Endothelial cell of umbilical vein (primary cell): ENCODE measurements at regions not wholly inside any gene's neighbourhood (a gene's known extent, or its start where the extent isn't known, plus 50 kb on each side); places are given as distances from the start of the nearest gene placed in this dataset.

Experiments used
- BruUV-seq: library from RNA; stranded (reverse); fragments of 400-500 nt; replicated peaks from 2 replicates; lab custom pipeline; 2021; lab: Mats Ljungman, UMichigan
- CTCF ChIA-PET: fragments of 300-600, 350-600 bp; sonication (Branson Sonifier 250); formaldehyde crosslinking; loops from one replicate; lab custom pipeline; 2021; ENCODE audit warnings: antibody characterized with exemption, inconsistent platforms; lab: Charles Lee
- POLR2A ChIA-PET: fragments of 300-600, 350-600 bp; sonication (Branson Sonifier 250); formaldehyde crosslinking; loops from one replicate; lab custom pipeline; 2021; ENCODE audit warnings: antibody characterized with exemption, inconsistent platforms; lab: Charles Lee
- DNase-seq: peaks from one replicate; pipeline ENCODE4 v3.0.0-alpha.2; 2011; ENCODE audit warnings: low read depth, low spot score
- FAIRE-seq: peaks from 2 replicates; lab custom pipeline; 2011; peaks lifted over from hg19 to GRCh38; lab: Jason Lieb, UNC
- H2AFZ ChIP-seq: 2 replicates; pipeline ENCODE4 v1.6.0; 2012; ENCODE audit warnings: low read depth, low read length, control low read depth, inconsistent platforms
- H3K27ac ChIP-seq: 2 replicates; pipeline ENCODE4 v1.5.1; 2011; ENCODE audit warnings: low read depth, mild to moderate bottlenecking, control low read depth, low read length, moderate library complexity; ENCODE audit not compliant: insufficient read depth
- H3K27me3 ChIP-seq, 2 experiments: 2 replicates each; pipeline versions ENCODE4 v1.6.0 to v1.6.1; 2011; ENCODE audit warnings: low read length in 2 of 2, mixed read lengths in 1 of 2; ENCODE audit not compliant: control insufficient read depth in 2 of 2, insufficient read depth in 2 of 2
- H3K36me3 ChIP-seq, 2 experiments: 2 replicates in 1 of 2; 3 replicates in 1 of 2; pipeline ENCODE4 v1.5.1; 2011; ENCODE audit warnings: low read length in 2 of 2, mild to moderate bottlenecking in 1 of 2, moderate library complexity in 1 of 2; ENCODE audit not compliant: control insufficient read depth in 2 of 2, insufficient read depth in 2 of 2; ENCODE audit errors: extremely low read depth in 1 of 2
- H3K4me1 ChIP-seq: 3 replicates; pipeline ENCODE4 v1.5.1; 2011; ENCODE audit warnings: mild to moderate bottlenecking, low read length; ENCODE audit not compliant: control insufficient read depth, insufficient read depth; ENCODE audit errors: extremely low read depth
- H3K4me2 ChIP-seq: 2 replicates; pipeline ENCODE4 v1.6.1; 2011; ENCODE audit warnings: low read length, control low read depth, mixed read lengths; ENCODE audit not compliant: insufficient read depth
- H3K4me3 ChIP-seq, 3 experiments: fragments of 200-600 bp in 1 of 3; sonication (generic), shearing (Covaris generic) in 1 of 3; replicated peaks in 1 of 3; 2 replicates each; pipeline ENCODE4 v1.5.1; 2011 to 2016; ENCODE audit warnings: control low read depth in 3 of 3, low read length in 3 of 3, mild to moderate bottlenecking in 2 of 3, inconsistent platforms in 1 of 3, low read depth in 1 of 3, moderate library complexity in 1 of 3; ENCODE audit not compliant: insufficient read depth in 1 of 3
- H3K79me2 ChIP-seq: 2 replicates; pipeline ENCODE4 v1.6.0; 2012; ENCODE audit warnings: low read length, inconsistent platforms; ENCODE audit not compliant: control insufficient read depth, insufficient read depth
- H3K9ac ChIP-seq: replicated peaks from 2 replicates; pipeline ENCODE3; 2011; ENCODE audit warnings: low read length, control low read depth; ENCODE audit not compliant: insufficient read depth; ENCODE audit errors: extremely low read depth
- H3K9me1 ChIP-seq: replicated peaks from 3 replicates; pipeline ENCODE4 v1.6.0; 2011; ENCODE audit warnings: mild to moderate bottlenecking, low read length; ENCODE audit not compliant: control insufficient read depth, insufficient read depth; ENCODE audit errors: extremely low read depth
- H3K9me3 ChIP-seq: replicated peaks from 2 replicates; pipeline ENCODE4 v1.5.1; 2012; ENCODE audit warnings: low read length, inconsistent platforms; ENCODE audit not compliant: control insufficient read depth, insufficient read depth
- H4K20me1 ChIP-seq: replicated peaks from 2 replicates; pipeline ENCODE3; 2011; ENCODE audit warnings: mild to moderate bottlenecking, low read length; ENCODE audit not compliant: control insufficient read depth, insufficient read depth; ENCODE audit errors: extremely low read depth
- EZH2 ChIP-seq: IDR thresholded peaks from 2 replicates; pipeline ENCODE4 v1.6.1; 2012; ENCODE audit warnings: borderline replicate concordance, low read depth, mild to moderate bottlenecking, moderate library complexity, low read length, inconsistent platforms; ENCODE audit not compliant: severe bottlenecking
- FOS ChIP-seq: IDR thresholded peaks from 2 replicates; pipeline ENCODE4 v1.6.1; 2011; ENCODE audit warnings: mild to moderate bottlenecking, low read length, moderate library complexity, borderline replicate concordance; ENCODE audit not compliant: insufficient read depth
- GATA2 ChIP-seq: IDR thresholded peaks from 2 replicates; pipeline ENCODE4 v1.7.0; 2011; ENCODE audit warnings: low read depth, mild to moderate bottlenecking, moderate library complexity, mixed read lengths, low read length; ENCODE audit not compliant: insufficient read length, insufficient read depth
- JUN ChIP-seq: IDR thresholded peaks from 2 replicates; pipeline ENCODE4 v1.6.1; 2011; ENCODE audit warnings: borderline replicate concordance, low read depth; ENCODE audit not compliant: insufficient read length, insufficient read depth
- MYC ChIP-seq: IDR thresholded peaks from one replicate; pipeline ENCODE4 v1.6.1; 2011; ENCODE audit warnings: mild to moderate bottlenecking, low read depth, low read length
- POLR2A ChIP-seq: IDR thresholded peaks from 2 replicates; pipeline ENCODE4 v1.6.1; 2012; ENCODE audit warnings: low read depth, mild to moderate bottlenecking, control low read depth, low read length
- POLR2AphosphoS5 ChIP-seq: IDR thresholded peaks from 2 replicates; pipeline ENCODE4 v1.6.1; 2012; ENCODE audit warnings: low read depth, mild to moderate bottlenecking, control low read depth, low read length, moderate library complexity; ENCODE audit not compliant: insufficient read depth
- dilution Hi-C: fragments of 300-500 bp; cut with MboI; formaldehyde crosslinking; loops from one replicate; pipeline ENCODE4 v1.15.0; 2019; ENCODE audit warnings: low sequenced_read_pairs; ENCODE audit not compliant: extremely low pct_ligation_motif_present
- intact Hi-C: fragments of 100-400 bp; cut with micrococcal nuclease; formaldehyde crosslinking; loops from one replicate; pipeline ENCODE4 v1.10.0; 2022
- TF ChIP-seq, protein P1 (sequence below): IDR thresholded peaks from 2 replicates; pipeline ENCODE4 v1.6.1; 2011; ENCODE audit not compliant: insufficient read depth, insufficient read length
- TF ChIP-seq, protein P2 (sequence below), 2 donors: IDR thresholded peaks; 1 replicate in 1 of 2; 2 replicates in 1 of 2; pipeline ENCODE4 v1.5.1; 2011; ENCODE audit warnings: low read length in 2 of 2, mild to moderate bottlenecking in 2 of 2, moderate library complexity in 2 of 2, control low read depth in 1 of 2, inconsistent platforms in 1 of 2, low read depth in 1 of 2; ENCODE audit not compliant: insufficient read depth in 1 of 2; ENCODE audit errors: extremely low read depth in 1 of 2

DNA sequence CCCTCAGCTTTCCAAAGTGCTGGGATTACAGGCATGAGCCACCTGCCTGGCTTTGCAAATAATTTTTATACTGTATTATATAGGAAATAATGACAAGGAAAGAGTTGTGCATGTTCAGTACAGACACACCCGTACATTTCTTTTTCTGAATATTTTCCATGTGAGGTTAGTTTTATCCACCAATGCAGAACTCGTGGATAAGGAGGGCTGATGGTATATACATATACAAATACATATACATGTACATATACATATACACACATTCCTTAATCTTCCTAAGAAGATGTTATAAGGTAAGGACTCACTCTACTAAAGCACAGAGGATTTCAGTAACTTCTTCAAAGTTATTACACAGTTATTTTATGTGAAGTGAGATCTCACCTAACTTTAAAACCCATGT is 925.8 kb downstream of the C4orf33 start:
- no peaks in the 10 kb centered on the region for H3K79me2 ChIP-seq
- no peak for TF ChIP-seq MYC
- TF ChIP-seq EZH2 = no peak
- TF ChIP-seq, protein P1, sequence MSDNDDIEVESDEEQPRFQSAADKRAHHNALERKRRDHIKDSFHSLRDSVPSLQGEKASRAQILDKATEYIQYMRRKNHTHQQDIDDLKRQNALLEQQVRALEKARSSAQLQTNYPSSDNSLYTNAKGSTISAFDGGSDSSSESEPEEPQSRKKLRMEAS = no peak
- POLR2A ChIA-PET = no interaction called here
- no peak for FAIRE-seq
- H2AFZ ChIP-seq = no peak overlapping the region
- dilution Hi-C loops = no loop called here
- no peak overlapping the region for H3K27ac ChIP-seq
- intact Hi-C loops = no loop called here
- CTCF ChIA-PET = no interaction called here
- H3K36me3 ChIP-seq = no peaks in the 10 kb centered on the region
- no peaks in the 10 kb centered on the region for H3K9me1 ChIP-seq
- no peaks in the 10 kb centered on the region for H4K20me1 ChIP-seq
- H3K9me3 ChIP-seq = no peaks in the 10 kb centered on the region
- no peak overlapping the region for H3K4me3 ChIP-seq
- H3K27me3 ChIP-seq = no peaks in the 10 kb centered on the region
- BruUV-seq = no TSS peak
- H3K4me2 ChIP-seq = no peak overlapping the region
- no peak overlapping the region for H3K9ac ChIP-seq
- H3K4me1 ChIP-seq = no peaks in the 10 kb centered on the region
- no peak for DNase-seq

DNA sequence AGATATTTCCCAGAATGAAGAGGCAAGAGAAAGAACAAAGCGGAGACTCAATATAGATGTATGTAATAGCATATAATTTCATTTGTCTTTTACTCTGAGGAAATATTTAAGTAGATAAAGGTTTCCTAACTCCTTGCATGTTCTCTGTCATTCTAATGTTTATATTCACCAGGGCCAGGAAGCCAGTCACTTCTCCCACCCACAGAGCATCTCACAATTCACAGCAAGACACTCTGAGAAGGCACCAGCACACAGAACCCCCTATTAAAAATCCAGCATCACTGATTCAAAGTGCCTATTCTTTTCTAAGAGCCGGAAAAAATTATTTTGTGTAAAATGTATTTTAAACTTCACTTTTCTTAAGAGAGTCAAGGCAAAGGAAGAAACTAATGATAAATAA is 927.1 kb downstream of the C4orf33 start:
- Histone ChIP-seq H3K4me3 (no peak overlapping the region), H2AFZ (no peak overlapping the region), H3K27me3 (no peaks in the 10 kb centered on the region), H3K9me1 (no peaks in the 10 kb centered on the region), H3K79me2 (no peaks in the 10 kb centered on the region), H3K27ac (no peak overlapping the region), H3K9ac (no peak overlapping the region), H3K9me3 (no peaks in the 10 kb centered on the region), H3K36me3 (no peaks in the 10 kb centered on the region), H4K20me1 (no peaks in the 10 kb centered on the region), H3K4me2 (no peak overlapping the region), H3K4me1 (no peaks in the 10 kb centered on the region)
- CTCF ChIA-PET = no interaction called here
- TF ChIP-seq GATA2 (no peak), JUN (no peak), MYC (no peak), EZH2 (no peak), POLR2A (no peak), POLR2AphosphoS5 (no peak), FOS (no peak)
- TF ChIP-seq, protein P1 = no peak
- TF ChIP-seq, protein P2, sequence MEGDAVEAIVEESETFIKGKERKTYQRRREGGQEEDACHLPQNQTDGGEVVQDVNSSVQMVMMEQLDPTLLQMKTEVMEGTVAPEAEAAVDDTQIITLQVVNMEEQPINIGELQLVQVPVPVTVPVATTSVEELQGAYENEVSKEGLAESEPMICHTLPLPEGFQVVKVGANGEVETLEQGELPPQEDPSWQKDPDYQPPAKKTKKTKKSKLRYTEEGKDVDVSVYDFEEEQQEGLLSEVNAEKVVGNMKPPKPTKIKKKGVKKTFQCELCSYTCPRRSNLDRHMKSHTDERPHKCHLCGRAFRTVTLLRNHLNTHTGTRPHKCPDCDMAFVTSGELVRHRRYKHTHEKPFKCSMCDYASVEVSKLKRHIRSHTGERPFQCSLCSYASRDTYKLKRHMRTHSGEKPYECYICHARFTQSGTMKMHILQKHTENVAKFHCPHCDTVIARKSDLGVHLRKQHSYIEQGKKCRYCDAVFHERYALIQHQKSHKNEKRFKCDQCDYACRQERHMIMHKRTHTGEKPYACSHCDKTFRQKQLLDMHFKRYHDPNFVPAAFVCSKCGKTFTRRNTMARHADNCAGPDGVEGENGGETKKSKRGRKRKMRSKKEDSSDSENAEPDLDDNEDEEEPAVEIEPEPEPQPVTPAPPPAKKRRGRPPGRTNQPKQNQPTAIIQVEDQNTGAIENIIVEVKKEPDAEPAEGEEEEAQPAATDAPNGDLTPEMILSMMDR (IDR thresholded peaks at IDR 0.05; ENCODE audit: extremely low read depth in 1 of 2, insufficient read depth in 1 of 2, low read depth in 1 of 2, low read length in 2 of 2) = no peak
- no TSS peak for BruUV-seq
- dilution Hi-C loops (no loop called here), intact Hi-C loops (no loop called here)
- FAIRE-seq (no peak), DNase-seq (no peak)
- POLR2A ChIA-PET = no interaction called here
